ENCODE measurements at regions not wholly inside any gene's neighbourhood (a gene's known extent, or its start where the extent isn't known, plus 50 kb on each side); places are given as distances from the start of the nearest gene placed in this dataset.

GRCh38 chr18:56038171-56039030 is 450.4 kb upstream of the TCF4 start:
- no peak for TF ChIP-seq TAF1 (IDR thresholded peaks at IDR 0.05; ENCODE audit: borderline replicate concordance, low read depth, low read length)
- no peak for TF ChIP-seq POLR2AphosphoS5 (IDR thresholded peaks at IDR 0.05; ENCODE audit: low read depth, low read length)
- no peak for TF ChIP-seq POLR2A (IDR thresholded peaks at IDR 0.05; ENCODE audit: low read depth, low read length)
- FAIRE-seq = no peak

DNA sequence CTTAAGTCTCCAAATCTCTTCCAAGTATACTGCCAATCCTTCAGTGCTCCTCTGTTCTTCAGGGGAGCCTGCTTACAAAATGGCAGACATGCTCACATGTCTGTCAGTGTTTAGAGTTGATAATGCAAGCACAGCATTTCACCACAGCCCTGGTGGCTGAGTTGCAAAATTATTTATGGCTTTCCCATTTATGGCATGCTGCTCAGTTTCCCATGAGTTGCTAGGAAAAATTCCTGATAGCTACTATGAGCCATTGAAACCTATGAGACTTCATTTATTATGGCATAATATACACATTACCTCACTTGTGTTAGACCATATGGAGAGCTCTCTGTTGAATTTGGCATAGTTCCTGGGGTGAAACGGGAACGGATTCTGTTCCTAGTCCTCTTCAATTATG is 448.7 kb upstream of the TCF4 start:
- TF ChIP-seq TAF1 (IDR thresholded peaks at IDR 0.05; ENCODE audit: borderline replicate concordance, low read depth, low read length) (no peak), POLR2AphosphoS5 (IDR thresholded peaks at IDR 0.05; ENCODE audit: low read depth, low read length) (no peak), POLR2A (IDR thresholded peaks at IDR 0.05; ENCODE audit: low read depth, low read length) (no peak)
- FAIRE-seq (no peak), DNase-seq (ENCODE audit: insufficient read length) (no peak)

More at GRCh38 chr18:56038171-56039030, 450.4 kb upstream of the TCF4 start:
- no peak for DNase-seq (ENCODE audit: insufficient read length)

DNA sequence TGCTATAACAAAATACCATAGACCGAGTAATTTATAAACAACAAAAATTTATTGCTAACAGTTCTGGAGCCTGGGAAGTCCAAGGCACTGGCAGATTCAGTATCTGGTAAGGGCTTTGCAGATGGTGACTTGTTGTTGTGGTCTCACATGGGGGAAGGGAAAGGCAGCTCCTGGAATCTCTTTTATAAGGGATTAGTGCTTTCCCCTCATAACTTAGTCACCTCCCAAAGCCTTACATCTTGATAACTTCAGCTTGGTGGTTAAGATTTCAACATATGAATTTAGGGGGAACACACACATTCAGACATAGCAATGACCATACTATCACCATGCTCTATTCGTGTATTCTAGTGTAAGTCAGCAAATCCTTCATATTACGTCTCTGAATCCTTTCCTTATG is 447.6 kb upstream of the TCF4 start:
- TF ChIP-seq POLR2AphosphoS5 (IDR thresholded peaks at IDR 0.05; ENCODE audit: low read depth, low read length) = no peak
- no peak for TF ChIP-seq POLR2A (IDR thresholded peaks at IDR 0.05; ENCODE audit: low read depth, low read length)
- no peak for TF ChIP-seq TAF1 (IDR thresholded peaks at IDR 0.05; ENCODE audit: borderline replicate concordance, low read depth, low read length)
- DNase-seq (ENCODE audit: insufficient read length) = no peak
- no peak for FAIRE-seq

DNA sequence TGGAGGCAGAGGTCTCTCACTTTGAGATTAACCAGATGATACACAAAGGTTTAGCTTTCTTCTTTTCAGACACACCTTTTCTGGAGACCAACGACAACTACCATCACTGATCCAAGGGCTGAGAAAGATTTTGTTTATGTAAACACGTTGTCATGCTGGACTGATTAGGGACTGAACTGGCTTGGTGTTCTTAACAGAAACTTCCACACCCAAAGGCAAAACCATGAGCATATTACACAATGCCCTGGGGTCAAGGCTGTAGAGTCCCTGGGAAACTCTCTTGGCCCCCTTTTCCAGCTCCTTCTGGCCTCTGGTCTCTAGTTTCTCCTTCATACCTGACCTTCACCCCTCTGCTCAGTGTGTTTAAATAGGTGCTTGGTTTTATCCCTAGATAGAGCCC is 447.0 kb upstream of the TCF4 start:
- TF ChIP-seq POLR2A (IDR thresholded peaks at IDR 0.05; ENCODE audit: low read depth, low read length) (no peak), POLR2AphosphoS5 (IDR thresholded peaks at IDR 0.05; ENCODE audit: low read depth, low read length) (no peak), TAF1 (IDR thresholded peaks at IDR 0.05; ENCODE audit: borderline replicate concordance, low read depth, low read length) (no peak)
- DNase-seq (ENCODE audit: insufficient read length) = no peak
- no peak for FAIRE-seq

GRCh38 chr18:56030060-56030459 is 442.1 kb upstream of the TCF4 start:
- DNase-seq (ENCODE audit: insufficient read length) (no peak), FAIRE-seq (no peak)
- TF ChIP-seq TAF1 (IDR thresholded peaks at IDR 0.05; ENCODE audit: borderline replicate concordance, low read depth, low read length) = no peak
- TF ChIP-seq POLR2AphosphoS5 (IDR thresholded peaks at IDR 0.05; ENCODE audit: low read depth, low read length) = no peak
- TF ChIP-seq POLR2A (IDR thresholded peaks at IDR 0.05; ENCODE audit: low read depth, low read length) = no peak

- DNase-seq (ENCODE audit: insufficient read length) (no peak), FAIRE-seq (no peak)
- TF ChIP-seq POLR2A (IDR thresholded peaks at IDR 0.05; ENCODE audit: low read depth, low read length) = no peak
- no peak for TF ChIP-seq TAF1 (IDR thresholded peaks at IDR 0.05; ENCODE audit: borderline replicate concordance, low read depth, low read length)
- TF ChIP-seq POLR2AphosphoS5 (IDR thresholded peaks at IDR 0.05; ENCODE audit: low read depth, low read length) = no peak
Measured at GRCh38 chr18:56028514-56028913, 440.5 kb upstream of the TCF4 start.

- DNase-seq (ENCODE audit: insufficient read length) (no peak), FAIRE-seq (no peak)
- TF ChIP-seq POLR2A (IDR thresholded peaks at IDR 0.05; ENCODE audit: low read depth, low read length) = no peak
- TF ChIP-seq TAF1 (IDR thresholded peaks at IDR 0.05; ENCODE audit: borderline replicate concordance, low read depth, low read length) = no peak
- TF ChIP-seq POLR2AphosphoS5 (IDR thresholded peaks at IDR 0.05; ENCODE audit: low read depth, low read length) = no peak
Measured at GRCh38 chr18:56026509-56026908, 438.5 kb upstream of the TCF4 start.

GRCh38 chr18:56021809-56022195 is 433.8 kb upstream of the TCF4 start:
- DNase-seq (ENCODE audit: insufficient read length) (no peak), FAIRE-seq (no peak)
- TF ChIP-seq POLR2AphosphoS5 (IDR thresholded peaks at IDR 0.05; ENCODE audit: low read depth, low read length) = no peak
- no peak for TF ChIP-seq POLR2A (IDR thresholded peaks at IDR 0.05; ENCODE audit: low read depth, low read length)
- TF ChIP-seq TAF1 (IDR thresholded peaks at IDR 0.05; ENCODE audit: borderline replicate concordance, low read depth, low read length) = no peak

GRCh38 chr18:56021136-56021808 is 433.3 kb upstream of the TCF4 start:
- DNase-seq (ENCODE audit: insufficient read length) = no peak
- TF ChIP-seq POLR2A (IDR thresholded peaks at IDR 0.05; ENCODE audit: low read depth, low read length) = no peak
- no peak for TF ChIP-seq POLR2AphosphoS5 (IDR thresholded peaks at IDR 0.05; ENCODE audit: low read depth, low read length)
- TF ChIP-seq TAF1 (IDR thresholded peaks at IDR 0.05; ENCODE audit: borderline replicate concordance, low read depth, low read length) = no peak
- FAIRE-seq = no peak

DNA sequence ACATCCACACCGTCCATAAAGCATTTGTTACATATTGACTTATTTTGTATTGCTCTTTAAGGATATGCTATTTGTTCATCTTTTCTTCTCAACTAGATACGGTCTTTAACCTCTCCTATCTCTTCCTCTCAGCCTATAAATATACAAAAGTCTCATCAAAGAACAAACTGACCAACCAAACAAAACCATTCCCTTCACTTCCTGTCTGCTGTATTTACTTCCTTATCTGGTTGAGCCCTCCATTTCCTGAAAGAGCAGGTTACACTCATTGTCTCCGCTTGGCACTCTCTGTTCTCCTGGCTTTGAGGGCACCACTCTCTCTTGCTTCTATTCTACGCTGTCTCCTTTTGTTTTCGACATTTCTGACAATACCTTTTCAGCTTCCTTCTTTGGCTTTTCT is 431.9 kb upstream of the TCF4 start:
- no peak for FAIRE-seq

DNA sequence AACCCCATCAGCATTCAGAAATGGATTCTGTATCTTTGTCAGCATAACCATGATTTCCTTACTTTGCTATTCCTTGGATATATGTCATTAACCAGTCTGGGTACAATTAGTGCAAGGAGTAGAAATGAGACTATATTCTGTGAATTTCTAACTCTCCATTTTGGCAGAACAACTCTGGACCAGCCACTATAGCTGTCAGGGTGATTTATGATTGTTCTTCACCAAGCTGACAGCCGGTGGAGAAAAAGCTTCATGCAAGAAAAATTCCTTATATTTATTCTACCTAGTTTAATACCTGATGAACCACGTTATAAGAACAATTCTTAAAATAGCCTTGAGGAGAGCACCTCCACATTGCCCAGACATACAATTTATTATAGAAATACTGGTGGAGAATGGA is 431.2 kb upstream of the TCF4 start:
- no peak for FAIRE-seq
- TF ChIP-seq TAF1 (IDR thresholded peaks at IDR 0.05; ENCODE audit: borderline replicate concordance, low read depth, low read length) (no peak), POLR2A (IDR thresholded peaks at IDR 0.05; ENCODE audit: low read depth, low read length) (no peak), POLR2AphosphoS5 (IDR thresholded peaks at IDR 0.05; ENCODE audit: low read depth, low read length) (no peak)

More for the DNA sequence above, 431.9 kb upstream of the TCF4 start:
- no peak for DNase-seq (ENCODE audit: insufficient read length)
- no peak for TF ChIP-seq TAF1 (IDR thresholded peaks at IDR 0.05; ENCODE audit: borderline replicate concordance, low read depth, low read length)
- TF ChIP-seq POLR2AphosphoS5 (IDR thresholded peaks at IDR 0.05; ENCODE audit: low read depth, low read length) = no peak
- TF ChIP-seq POLR2A (IDR thresholded peaks at IDR 0.05; ENCODE audit: low read depth, low read length) = no peak

DNA sequence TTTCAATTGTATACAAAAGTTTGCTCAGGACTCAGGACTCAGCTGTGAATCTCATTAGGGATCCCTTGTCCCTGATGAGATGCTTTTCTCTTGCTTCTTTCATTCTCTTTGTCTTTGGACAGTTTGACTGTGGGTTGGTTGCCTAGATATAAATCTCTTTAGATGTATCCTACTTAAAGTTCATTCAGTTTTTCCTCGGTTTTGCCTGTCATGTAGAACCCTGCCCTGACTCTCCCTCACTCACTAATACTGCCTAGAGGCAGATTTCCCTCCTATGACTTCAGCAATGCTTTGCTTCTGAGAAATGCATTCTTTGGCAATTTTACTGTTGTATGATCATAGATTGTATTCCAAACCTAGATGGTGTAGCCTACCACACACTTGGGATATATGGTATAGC is 421.4 kb upstream of the TCF4 start:
- FAIRE-seq = no peak
- TF ChIP-seq TAF1 (IDR thresholded peaks at IDR 0.05; ENCODE audit: borderline replicate concordance, low read depth, low read length) (no peak), POLR2A (IDR thresholded peaks at IDR 0.05; ENCODE audit: low read depth, low read length) (no peak), POLR2AphosphoS5 (IDR thresholded peaks at IDR 0.05; ENCODE audit: low read depth, low read length) (no peak)
- DNase-seq (ENCODE audit: insufficient read length) = no peak

More for the DNA sequence above, 431.2 kb upstream of the TCF4 start:
- no peak for DNase-seq (ENCODE audit: insufficient read length)

Measured in GM12892 (cell line).